HFF-Myc (cell line): ENCODE measurements at regions not wholly inside any gene's neighbourhood (a gene's known extent, or its start where the extent isn't known, plus 50 kb on each side); places are given as distances from the start of the nearest gene placed in this dataset.

Experiments used
- DNase-seq: peaks from one replicate; pipeline ENCODE4 v3.0.0-alpha.2; 2011; ENCODE audit warnings: low read depth; ENCODE audit errors: extremely low read depth
- H3K4me3 ChIP-seq: replicated peaks from 2 replicates; pipeline ENCODE4 v1.5.1; 2011; ENCODE audit warnings: low read depth, mild to moderate bottlenecking, control low read depth, low read length
- TF ChIP-seq, protein P1 (sequence below): IDR thresholded peaks from 2 replicates; pipeline ENCODE4 v1.5.1; 2012; ENCODE audit warnings: mild to moderate bottlenecking, low read depth, low read length, control low read depth; ENCODE audit errors: missing control alignments

- DNase-seq: no peak
Observed at GRCh38 chr3:148079370-148079769, 618.3 kb upstream of the AGTR1 start.

DNA sequence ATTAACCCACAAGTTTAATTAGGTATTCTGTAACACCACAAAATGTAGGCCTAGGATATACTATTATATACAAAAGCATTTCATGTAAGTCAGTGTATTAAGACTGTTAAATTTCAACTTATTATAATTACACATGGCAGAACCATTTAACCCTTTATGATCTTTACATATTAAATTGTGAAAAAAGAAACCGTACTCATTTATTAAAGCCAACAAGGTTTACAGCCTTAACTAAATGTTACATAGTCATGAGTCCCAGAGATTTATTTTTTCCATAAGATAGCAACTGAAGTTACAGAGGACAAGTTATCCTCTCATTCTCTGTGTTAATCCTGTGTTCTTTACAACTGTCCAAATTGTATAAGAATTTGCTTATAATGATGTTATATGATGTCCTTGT, 615.8 kb upstream of the AGTR1 start:
- TF ChIP-seq, protein P1, sequence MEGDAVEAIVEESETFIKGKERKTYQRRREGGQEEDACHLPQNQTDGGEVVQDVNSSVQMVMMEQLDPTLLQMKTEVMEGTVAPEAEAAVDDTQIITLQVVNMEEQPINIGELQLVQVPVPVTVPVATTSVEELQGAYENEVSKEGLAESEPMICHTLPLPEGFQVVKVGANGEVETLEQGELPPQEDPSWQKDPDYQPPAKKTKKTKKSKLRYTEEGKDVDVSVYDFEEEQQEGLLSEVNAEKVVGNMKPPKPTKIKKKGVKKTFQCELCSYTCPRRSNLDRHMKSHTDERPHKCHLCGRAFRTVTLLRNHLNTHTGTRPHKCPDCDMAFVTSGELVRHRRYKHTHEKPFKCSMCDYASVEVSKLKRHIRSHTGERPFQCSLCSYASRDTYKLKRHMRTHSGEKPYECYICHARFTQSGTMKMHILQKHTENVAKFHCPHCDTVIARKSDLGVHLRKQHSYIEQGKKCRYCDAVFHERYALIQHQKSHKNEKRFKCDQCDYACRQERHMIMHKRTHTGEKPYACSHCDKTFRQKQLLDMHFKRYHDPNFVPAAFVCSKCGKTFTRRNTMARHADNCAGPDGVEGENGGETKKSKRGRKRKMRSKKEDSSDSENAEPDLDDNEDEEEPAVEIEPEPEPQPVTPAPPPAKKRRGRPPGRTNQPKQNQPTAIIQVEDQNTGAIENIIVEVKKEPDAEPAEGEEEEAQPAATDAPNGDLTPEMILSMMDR: no peak
- no peak for DNase-seq
- no peak overlapping the region for H3K4me3 ChIP-seq

More at GRCh38 chr3:148079370-148079769, 618.3 kb upstream of the AGTR1 start:
- TF ChIP-seq, protein P1: no peak
- no peak overlapping the region for H3K4me3 ChIP-seq

- TF ChIP-seq, protein P1: no peak
- no peak overlapping the region for H3K4me3 ChIP-seq
- DNase-seq: no peak
Observed at GRCh38 chr3:148082506-148083280, 615.0 kb upstream of the AGTR1 start.

DNA sequence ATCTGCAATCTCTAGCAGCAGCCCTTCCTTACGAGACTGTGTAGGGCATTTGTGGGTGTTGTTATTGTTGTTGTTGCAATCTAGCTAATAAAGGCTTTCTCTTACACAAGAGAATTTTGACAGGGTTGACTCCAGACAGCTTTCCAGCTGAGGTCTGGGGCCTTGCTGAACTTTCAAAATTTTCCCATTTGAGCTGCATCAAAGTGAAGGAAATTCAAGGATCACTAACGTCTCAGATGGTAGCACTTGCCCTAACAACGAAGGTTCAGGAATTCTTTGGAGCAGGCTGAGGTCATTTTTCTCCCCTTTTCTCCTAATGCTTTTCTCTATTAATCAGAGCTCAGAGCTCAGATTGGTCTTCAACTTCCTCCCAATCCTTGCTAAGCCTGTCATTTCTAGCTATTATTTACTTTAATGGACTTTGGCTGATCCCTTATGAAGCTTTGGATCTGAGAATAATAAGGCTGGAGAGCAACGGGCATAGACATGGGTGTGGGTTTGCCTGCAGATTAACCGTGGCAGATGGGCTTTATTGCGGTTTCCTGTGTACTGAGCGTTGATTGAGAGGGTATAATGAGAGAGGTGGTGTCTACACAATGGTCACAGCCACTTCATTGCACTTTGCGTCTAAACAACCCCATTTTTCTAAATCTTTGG, 614.0 kb upstream of the AGTR1 start:
- TF ChIP-seq, protein P1: no peak
- no peak for DNase-seq
- H3K4me3 ChIP-seq: no peak overlapping the region

GRCh38 chr3:148084931-148085330, 612.8 kb upstream of the AGTR1 start:
- no peak for DNase-seq
- no peak overlapping the region for H3K4me3 ChIP-seq
- TF ChIP-seq, protein P1: no peak

GRCh38 chr3:148087601-148088371, 609.9 kb upstream of the AGTR1 start:
- no peak overlapping the region for H3K4me3 ChIP-seq
- DNase-seq: no peak
- TF ChIP-seq, protein P1: no peak
